ENCODE measurements at regions not wholly inside any gene's neighbourhood (a gene's known extent, or its start where the extent isn't known, plus 50 kb on each side); places are given as distances from the start of the nearest gene placed in this dataset.

DNA sequence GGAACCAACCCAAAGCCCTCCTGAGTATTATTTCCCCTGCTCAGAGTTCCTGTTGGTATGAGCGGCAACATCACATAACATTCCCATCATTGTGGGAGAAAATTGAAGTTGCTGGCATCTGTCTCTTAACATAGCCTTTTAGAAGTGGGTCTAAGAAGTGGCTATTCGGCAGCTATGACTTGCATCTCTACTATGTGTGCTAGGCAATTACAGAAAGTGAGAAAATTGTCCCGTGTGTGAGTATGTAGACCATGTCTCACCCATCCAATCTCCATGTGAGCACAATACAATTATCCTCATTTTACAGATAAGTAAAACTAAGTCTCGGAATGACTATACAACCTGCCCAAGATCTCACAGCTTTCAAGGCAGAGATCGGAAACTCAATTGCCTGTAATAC lies 239.4 kb upstream of the ZNF462 start:
- no peak for DNase-seq

DNA sequence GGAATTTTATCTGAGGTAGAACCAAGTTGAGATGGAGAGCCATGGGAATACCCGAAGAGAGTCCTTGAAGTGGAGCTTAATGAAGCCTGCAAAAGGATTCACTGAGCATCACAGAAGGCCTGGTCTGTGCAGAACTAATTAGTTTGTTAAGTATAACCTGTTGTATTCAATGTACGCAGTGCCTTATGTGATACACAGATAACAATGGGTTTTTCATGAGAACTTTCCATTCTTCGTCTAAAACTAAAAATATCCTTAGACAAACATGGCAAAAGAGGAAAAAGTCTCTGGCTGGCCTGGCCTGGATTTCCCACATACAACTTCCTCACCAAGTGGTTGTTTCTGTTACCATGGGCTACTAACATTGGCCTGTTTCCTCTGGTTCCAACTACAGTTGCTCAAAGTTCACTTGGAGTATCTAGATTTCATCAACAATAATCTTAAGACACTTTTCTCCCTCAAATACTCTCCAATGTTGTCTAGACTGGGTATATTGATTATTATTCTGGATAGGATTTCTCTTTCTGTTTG lies 237.6 kb upstream of the ZNF462 start:
- no peak for DNase-seq

DNA sequence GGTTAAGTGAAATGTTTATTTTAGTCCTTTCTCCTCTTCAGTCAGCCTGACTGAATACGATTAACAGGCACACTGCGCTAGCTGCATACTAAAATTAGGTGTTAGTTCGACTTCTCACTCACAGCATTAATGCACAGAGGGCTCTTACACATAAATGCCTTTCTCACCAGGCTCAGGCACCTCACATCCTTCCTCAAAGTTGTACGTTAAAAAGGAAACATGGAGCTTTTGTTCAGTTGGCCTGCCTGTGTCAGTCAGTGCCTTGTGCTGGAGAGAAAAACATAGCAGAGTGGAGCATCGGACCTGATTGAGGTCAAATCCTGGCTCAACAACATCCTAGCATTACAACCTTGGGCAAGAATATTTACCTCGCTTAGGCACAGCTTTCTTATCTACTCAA lies 236.0 kb upstream of the ZNF462 start:
- DNase-seq: no peak

DNA sequence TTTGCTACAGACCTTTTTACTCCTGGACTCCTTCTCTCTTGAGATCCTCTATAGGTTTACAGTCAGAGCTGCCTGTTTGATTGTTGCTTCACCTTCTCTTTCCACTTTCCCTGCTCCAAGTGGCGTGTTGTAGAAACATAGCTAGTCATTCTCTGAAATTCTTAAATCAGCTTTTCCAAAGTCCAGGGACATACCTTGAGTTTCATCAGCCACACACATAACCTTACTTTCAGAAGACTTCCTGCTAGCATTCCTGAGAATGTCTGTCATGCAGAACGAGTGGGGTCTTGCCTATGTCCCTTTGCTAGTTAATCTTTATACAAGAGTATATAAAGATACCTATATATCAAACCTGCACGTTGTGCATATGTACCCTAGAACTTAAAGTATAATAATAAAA lies 230.3 kb upstream of the ZNF462 start:
- DNase-seq: no peak

DNA sequence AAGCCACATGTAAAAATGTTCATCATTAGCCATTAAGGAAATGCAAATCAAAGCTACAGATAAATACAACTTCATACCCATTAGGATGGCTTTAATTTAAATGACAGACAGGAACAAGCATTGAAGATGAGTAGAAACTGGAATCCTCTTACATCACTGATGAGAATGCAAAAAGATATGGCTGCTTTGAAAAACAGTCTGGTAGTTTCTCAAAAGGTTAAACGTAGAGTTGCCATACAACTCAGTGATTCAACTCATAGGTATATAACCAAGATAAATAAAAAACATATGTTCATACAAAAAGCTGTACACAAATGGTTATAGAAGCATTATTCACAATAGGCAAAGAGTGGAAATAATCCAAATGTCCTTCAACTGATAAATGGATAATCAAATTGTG lies 228.8 kb upstream of the ZNF462 start:
- no peak for DNase-seq

DNA sequence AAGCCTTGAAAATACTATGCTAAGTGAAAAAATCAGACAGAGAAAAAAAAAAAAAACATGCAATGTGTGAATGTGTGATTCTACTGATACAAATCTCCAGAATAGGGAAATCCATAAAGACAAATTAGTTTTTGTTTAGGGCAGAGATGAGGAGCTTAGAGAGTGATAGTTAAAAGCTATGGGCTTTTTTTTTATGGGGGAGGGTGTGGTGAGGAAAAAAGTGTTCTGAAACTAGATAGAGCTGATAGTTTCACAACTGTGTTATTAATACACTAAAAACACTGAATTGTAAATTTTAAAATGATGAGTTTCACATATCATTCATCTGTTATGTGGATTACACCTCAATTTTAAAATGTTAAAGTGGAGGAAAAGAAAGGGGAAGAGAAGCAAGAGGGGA lies 228.3 kb upstream of the ZNF462 start:
- DNase-seq: no peak

DNA sequence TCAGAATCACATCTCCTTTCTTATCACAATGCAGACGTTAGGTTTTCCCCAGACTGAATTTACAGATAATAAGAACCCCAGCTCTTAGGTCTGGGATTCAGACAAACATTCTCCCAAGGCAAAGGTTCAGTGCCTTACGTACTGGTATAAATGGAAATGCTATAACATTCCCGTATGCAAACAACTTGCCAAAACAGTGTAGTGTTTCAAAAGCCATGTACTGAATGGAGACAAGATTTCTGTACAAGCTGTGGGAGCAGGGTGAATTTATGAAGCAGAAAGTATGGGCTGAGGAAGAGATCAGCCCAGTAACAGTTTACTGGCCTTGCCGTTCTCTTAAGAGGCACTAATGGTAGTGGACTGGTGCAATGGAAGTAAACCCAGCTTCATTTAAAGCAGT lies 225.5 kb upstream of the ZNF462 start:
- DNase-seq: no peak

DNA sequence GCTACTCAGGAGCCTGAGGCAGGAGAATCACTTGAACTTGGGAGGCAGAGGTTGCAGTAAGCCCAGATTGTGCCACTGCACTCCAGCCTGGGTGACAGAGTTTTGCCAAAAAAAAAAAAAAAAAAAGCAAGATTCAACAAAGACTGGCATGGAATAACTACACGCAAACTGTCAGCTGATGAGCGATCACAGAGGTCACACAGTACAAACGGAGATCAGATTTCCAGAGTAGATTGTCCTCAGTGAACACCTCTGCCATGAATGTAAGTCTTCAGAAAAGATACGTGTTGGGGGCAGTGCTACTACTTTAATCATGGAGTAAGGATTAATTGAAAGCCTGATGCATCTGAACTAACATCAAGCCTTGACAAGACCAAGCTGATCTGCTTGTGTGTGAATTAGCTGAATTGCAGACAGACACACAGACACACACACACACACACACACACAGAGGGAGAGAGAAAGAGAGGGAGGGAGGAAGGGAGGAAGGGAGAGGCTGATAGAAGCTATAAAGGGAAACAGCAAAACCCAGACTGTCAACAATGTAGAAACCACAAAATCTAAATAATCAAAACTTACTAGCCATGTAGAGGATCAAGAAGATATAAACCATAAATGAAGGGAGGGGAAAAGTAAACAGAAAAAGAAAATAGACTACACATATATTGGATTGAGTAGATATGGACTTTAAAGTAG lies 222.9 kb upstream of the ZNF462 start:
- DNase-seq: no peak

DNA sequence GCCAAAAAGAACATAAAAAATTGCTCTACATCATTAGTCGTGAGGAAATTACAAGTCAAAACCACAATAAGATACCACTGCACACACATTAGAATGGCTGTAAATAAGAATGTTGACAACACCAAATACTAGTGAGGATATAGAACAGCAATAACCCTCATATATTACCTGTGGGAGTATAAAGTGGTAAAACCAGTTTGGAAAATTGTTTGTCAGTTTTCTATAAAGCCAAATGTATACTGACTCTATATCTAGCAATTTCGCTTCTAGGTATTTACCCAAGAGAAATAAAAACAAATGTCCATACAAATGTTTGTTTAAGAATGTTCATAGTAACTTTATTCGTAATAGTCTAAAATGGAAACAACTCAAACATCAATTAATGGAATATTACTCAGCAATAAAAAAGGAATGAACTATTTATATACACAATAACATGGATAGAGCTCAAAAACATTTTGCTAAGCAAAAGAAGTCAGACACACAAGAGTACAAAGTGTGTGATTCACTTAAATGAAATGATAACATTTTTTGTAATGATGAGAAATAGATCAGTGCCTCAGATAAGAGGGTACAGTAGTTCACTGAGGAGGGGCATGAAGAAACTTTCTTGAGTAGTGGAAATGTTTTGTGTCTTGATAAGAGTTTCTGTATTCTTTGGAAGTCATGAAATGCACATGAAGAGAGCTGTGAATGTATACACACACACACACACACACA lies 219.6 kb upstream of the ZNF462 start:
- DNase-seq: no peak

DNA sequence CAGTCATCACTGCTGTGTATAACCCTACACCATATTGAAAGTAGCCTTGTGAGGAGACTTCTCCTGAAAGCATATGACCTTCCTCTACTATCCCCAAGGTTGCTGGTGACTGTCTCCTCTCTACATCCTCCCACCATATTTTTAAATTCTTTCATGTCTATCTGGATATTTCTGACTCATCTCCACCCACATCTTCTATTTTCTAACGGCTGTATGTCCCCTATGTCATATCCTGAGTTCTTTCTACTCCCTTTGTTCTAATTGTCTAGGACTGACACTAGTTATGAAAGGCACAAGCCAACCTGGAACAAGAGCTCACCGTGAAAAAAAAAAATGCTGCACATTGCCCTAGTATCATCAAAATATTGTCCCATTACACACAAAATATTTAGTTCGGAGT lies 218.3 kb upstream of the ZNF462 start:
- DNase-seq: no peak

DNA sequence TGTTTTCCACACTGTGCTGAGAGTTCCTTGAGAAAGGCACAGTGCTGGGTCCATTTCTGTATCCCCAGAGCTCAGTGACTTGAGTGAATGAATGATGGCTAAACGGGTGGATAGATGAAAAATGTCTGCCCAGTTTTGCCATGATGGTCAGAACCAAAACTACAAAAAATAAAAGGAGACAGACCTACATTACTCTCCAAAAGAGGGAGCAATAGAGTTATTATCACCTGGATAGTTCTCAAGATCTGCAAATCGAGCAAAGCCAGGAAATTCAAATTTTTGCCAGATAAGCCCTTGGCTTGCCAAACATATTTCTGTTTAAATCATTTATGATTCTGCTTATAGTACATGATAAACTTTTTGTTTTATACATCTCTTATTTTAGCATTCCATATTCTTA lies 214.2 kb upstream of the ZNF462 start:
- DNase-seq: no peak

DNA sequence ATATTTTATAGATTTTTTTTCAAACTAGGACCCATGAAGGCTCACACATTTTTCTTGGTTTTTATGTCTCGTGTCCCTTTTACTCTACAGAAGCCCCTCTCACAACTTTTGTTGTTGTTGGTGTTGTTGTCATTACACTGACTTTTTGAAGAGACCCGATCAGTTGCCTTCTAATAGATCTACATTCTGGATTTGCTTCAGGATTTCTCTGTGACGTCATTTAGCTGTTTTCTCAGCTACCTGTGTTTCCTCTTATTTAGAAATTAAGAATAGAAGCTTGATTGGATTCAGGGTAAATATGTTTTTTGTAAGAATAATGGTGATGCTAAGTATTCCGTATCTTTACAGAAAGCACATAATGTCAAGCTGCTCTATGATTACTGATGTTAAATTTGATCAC lies 213.3 kb upstream of the ZNF462 start:
- no peak for DNase-seq

DNA sequence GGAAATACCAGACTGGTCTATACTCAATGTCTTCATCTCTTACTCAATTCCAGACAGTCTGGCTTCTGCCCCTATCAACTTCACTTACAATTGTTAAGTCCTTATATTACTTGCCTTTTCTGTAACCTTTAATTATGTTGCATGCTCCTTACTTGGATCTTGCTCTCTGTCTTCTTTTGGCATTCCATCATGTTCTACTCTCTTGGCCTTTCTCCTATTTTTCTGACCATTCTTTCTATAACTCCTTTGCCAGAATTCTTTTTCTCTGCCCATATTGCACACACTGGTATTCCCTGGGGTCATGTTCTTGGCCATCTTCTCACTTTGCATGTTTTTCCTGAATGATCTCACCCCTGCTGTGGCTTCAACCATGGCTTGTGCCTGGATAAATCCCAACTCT lies 209.8 kb upstream of the ZNF462 start:
- no peak for DNase-seq

DNA sequence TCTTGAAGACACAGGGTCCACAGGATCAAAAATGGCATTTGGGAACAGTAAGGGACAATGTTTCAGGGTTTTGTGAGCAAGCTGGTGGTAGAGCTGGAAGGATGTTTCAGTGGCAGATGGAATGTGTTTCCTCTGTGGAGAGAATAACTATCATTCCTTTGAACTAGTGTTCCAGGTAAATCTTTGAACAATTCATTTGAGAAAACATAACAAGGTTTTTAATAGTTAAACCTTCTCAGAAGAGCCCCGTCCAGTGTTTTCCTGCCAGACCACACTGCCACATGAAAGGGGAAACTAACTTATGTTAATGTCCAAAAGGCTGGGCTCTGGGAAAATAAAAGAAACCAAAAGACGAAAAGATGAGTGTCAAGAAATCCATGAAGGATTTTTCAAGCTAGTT lies 207.0 kb upstream of the ZNF462 start:
- DNase-seq: no peak

DNA sequence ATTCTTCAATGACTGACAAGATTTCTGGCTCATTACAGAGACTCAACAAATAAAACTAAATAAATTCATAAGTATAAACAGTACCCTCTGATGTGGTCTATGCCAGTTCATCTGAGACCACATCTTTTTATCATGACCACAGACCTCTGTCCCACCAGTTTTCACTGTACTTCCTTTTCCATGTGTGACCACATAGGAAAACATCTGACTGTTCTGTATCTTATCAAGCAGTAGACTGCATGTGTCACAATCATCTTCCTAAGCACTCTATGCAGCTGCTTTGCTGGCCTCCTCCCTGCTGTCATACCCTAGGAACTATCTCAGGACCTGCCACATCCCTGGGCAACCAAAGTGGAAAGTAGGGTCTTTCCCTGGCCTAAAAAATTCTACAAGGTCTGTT lies 205.0 kb upstream of the ZNF462 start:
- DNase-seq: no peak

DNA sequence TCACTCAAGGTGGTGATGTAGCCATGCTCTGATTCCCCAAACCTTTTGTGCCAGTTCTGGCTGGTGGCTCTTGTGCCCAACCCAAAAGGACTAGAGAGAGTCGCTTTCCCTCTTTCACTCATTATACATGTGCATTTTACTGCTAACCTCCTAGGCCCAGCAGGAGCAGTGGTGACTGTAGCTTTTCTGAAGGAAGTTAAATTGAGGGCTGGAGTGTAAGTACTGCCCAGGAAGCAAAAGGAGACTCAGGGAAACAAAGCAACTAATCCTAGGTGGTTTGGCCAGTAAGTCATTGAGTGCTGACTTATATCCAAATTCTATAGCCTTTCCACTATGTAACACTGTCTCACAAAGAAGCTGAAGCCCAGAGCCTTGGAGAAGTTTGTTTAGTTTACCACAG lies 194.4 kb upstream of the ZNF462 start:
- DNase-seq: no peak

DNA sequence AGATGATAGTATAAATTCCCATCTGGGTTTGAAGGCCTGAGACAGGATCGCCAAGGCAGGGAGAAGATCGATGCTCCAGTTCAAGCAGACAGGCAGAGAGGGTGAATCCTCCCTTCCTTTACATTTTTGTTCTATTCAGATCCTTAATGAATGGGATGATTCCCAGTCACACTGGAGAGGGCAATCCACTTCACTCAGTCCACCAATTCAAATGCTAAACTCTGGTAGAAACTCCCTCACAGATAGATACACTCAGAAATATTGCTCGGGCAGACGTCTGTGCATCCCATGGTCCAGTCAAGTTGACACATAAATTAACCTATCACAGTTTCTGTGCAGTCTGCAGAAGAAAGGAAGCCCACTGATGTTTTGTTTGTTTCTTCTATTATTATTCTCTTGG lies 193.1 kb upstream of the ZNF462 start:
- no peak for DNase-seq

DNA sequence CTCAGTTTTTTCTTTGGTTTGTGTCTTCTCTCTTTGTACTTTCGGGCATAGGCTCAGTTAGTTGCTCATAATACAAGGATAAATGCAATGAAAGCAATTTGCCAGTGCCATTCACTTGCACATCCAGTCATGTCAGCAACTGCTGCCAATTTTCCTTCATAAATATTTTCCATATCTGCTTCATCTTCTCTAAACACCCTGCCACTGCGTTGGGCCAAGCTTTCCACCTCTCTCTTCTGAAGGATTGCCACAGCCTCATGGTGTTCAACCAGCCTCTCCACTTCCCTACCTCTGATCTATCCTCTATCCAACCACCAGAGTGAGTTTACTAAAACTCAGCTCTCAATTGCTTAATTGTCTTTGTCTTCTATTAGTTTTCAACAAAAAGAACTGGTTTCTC lies 192.5 kb upstream of the ZNF462 start:
- no peak for DNase-seq

DNA sequence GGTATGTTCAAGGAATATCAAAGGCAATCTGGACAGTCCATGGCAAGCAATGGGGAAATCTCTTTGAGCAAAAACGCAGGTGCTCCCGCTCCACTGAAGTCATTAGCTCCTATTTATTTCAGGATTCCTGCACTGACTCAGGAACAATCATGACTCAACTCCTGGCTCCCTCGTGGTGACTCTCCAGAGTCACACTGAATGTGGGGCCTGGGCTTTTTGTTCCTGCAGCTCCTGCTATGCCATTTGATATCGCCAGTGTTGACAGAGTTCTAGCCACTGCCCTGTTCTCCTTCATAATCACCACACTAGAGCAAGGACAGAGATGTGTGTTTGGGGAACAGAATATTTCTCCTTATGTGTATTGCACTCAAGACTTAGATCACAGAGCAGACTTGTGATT lies 187.2 kb upstream of the ZNF462 start:
- peak; percentile 82 for DNase-seq

DNA sequence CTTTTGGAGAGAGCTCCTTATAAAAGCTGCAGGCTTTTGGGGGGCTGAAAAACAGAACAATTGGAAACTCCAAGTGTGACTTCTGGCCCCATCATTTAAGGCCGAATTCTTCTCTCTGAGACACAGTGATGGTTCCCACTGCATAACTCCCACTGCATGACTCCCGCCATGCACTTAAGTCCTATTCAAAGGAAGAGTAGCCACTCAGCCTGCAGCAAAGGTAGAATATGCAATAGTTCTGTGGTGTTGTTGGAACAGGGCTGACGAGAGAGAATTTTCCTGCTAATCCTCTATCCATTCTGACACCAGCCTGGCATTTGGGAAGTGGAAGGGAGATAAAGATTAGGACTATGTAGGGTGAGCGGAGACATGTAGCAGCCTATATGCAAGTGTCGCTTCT lies 185.6 kb upstream of the ZNF462 start:
- DNase-seq: no peak

DNA sequence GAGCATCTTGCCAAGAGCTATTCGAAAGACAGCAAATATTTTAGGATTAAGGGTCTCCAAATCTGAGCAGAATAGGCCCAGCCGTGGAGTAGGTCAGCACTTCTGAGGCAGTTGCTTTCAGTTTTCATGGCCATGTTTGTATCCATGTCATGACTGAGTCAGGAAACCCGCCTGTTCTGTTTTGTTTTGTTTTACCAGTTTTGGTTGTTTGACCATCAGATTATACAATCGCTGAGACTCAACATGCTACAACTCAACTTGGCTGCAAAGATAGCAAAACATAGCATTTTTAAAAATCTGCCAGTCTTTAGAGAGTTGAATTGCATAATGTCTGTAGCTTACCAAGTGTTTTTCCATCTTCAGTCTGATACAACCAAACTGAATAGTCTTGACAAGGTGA lies 185.1 kb upstream of the ZNF462 start:
- DNase-seq: no peak

DNA sequence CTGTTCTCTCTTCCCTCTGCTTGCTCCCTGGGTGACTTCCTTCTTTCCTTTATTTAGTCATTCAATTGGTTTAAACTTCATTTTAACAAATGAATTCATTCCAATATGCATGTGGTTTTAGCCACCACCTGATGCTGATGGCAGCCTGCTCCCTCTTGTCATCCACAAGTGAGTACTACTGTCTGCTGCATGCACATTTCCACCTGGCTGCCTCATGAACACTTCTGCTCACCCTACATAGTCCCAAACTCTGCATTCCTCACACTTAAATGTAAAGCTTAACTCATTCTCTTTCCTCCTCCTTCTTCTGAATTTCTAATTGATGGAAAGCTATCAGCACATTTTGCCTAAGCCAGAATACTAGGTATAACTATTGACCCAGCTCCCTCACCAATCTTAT lies 184.7 kb upstream of the ZNF462 start:
- no peak for DNase-seq

DNA sequence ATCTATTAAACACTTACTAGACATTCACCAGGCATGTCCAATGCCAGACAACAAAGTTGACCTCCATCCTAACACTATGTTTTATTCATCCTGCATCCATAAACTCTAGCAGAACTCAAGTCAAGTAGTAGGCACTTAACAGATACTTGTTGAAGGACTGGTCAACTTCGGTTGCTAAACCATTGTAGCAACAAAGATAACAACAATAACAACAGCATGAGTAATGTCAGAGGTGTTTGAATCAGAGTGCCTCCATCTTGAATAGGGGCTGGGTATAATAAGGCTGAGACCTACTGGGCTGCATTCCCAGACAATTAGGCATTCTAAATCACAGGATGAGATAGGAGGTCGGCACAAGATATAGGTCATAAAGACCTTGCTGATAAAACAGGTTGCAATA lies 180.5 kb upstream of the ZNF462 start:
- DNase-seq: peak; percentile 87

DNA sequence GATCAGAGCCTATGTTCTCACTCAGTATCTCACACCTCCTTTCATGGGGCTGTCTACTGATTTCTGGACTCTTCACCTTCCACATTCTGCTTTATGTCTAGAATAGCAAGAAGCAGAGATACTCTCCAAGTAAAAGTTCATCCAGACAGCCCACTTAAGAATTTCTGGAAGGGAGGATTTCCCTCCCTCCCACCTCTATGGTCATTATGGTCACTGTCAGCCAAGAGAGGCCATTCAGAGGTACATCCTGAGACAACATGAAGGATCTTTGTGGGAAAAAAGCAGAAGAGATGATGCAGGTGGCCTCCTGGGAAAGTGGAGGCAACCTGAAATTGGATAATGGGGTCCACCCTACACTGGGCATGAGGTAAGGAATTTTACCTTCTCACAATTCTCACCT lies 179.5 kb upstream of the ZNF462 start:
- no peak for DNase-seq

Measured in islet precursor cell (in vitro differentiated cells).